Naive thymus-derived CD8-positive, alpha-beta T cell (primary cell): ENCODE measurements at regions not wholly inside any gene's neighbourhood (a gene's known extent, or its start where the extent isn't known, plus 50 kb on each side); places are given as distances from the start of the nearest gene placed in this dataset.
"Not testable (repeated sequence)": the region's sequence is repeated elsewhere in the genome, so short reads cannot be mapped to it uniquely, and the experiment has no call there.

ENCODE experiments used
- ATAC-seq, 2 donors: fragments of 150-1000 bp; cut with Tn5 transposase in 1 of 2; sonication (Bioruptor Pico), chemical (Tn5 transposase) in 1 of 2; 1 replicate in 1 of 2; 2 replicates in 1 of 2; pipeline ENCODE4 v1.10.0; 2021; ENCODE audit warnings: mild to moderate bottlenecking in 2 of 2, moderate library complexity in 2 of 2
- POLR2A ChIA-PET: fragments of 350-600 bp; sonication (Branson Sonifier 250); formaldehyde crosslinking; loops from one replicate; lab custom pipeline; 2021; ENCODE audit warnings: antibody characterized with exemption; lab: Charles Lee
- DNase-seq, 10 donors: peaks; one replicate each; pipeline versions ENCODE4 v3.0.0 to v3.0.0-alpha.2; 2020 to 2022
- H3K27ac Mint-ChIP-seq, 10 donors: one replicate each; pipeline ENCODE4 v1.8.0; 2020 to 2022; ENCODE audit warnings: mild to moderate bottlenecking in 10 of 10, mixed read lengths in 10 of 10, moderate library complexity in 4 of 10, inconsistent platforms in 1 of 10
- H3K27me3 Mint-ChIP-seq, 5 donors: one replicate each; pipeline ENCODE4 v1.8.0; 2021 to 2022; ENCODE audit warnings: mixed read lengths in 5 of 5
- H3K36me3 Mint-ChIP-seq, 3 donors: one replicate each; pipeline ENCODE4 v1.8.0; 2020 to 2022; ENCODE audit warnings: mixed read lengths in 3 of 3, mild to moderate bottlenecking in 2 of 3, inconsistent platforms in 1 of 3
- H3K4me1 Mint-ChIP-seq, 4 donors: one replicate each; pipeline ENCODE4 v1.8.0; 2021 to 2022; ENCODE audit warnings: mixed read lengths in 4 of 4
- H3K4me3 Mint-ChIP-seq, 10 donors: one replicate each; pipeline ENCODE4 v1.8.0; 2020 to 2022; ENCODE audit warnings: mild to moderate bottlenecking in 10 of 10, mixed read lengths in 10 of 10, moderate library complexity in 6 of 10, inconsistent platforms in 1 of 10
- H3K9me3 Mint-ChIP-seq, 9 donors: one replicate each; pipeline ENCODE4 v1.8.0; 2020 to 2022; ENCODE audit warnings: mixed read lengths in 9 of 9, mild to moderate bottlenecking in 3 of 9, inconsistent platforms in 1 of 9, moderate library complexity in 1 of 9

DNA sequence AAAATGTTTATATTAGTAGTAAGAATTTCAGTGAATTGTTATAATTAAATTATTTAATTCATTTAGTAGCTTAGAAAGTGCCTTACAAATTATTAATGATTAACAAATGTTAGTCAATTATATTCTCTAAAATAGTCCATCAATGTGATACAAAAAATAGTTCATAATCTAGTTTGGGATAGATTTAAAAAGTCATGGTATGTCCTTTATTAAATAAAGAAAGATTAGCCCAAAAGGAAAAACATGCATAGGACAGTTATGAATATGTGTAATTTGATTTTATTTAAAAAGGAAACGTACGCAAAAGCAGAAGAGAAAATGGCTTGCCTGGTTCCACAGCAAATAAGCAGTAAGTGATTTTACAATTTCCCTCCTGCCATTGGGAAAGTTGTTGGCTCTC is 768.5 kb downstream of the TRIB2 start:
- DNase-seq (no peak), ATAC-seq (no peak)
- no peak overlapping the region for H3K4me3 Mint-ChIP-seq
- peaks cover 0 to 11% (median 2%) of the 10 kb centered on the region in 9 donors for H3K9me3 Mint-ChIP-seq
- no peak overlapping the region for H3K27ac Mint-ChIP-seq
- no peaks in the 10 kb centered on the region for H3K27me3 Mint-ChIP-seq
- no peaks in the 10 kb centered on the region for H3K36me3 Mint-ChIP-seq
- POLR2A ChIA-PET = no interaction called here
- H3K4me1 Mint-ChIP-seq = no peaks in the 10 kb centered on the region

DNA sequence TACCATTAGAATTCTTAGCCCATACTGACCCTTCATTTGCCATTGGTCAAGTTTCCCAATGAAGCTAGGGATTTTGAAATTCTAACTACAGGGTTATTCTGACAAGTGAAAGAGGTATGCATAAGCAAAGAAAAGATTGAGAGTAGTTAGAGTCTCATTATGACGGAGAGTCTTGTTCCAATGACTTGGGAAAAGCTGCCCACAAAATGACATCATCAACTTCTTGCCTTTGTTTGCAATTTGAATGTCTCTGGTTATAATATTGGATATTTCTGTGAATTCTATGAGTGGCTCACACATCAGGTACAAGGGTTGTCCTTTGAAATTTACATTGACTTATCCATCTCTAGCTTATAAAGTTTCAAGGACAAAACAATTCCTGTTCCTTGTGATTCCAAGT is 772.2 kb downstream of the TRIB2 start:
- ATAC-seq (no peak), DNase-seq (no peak)
- no peaks in the 10 kb centered on the region for H3K36me3 Mint-ChIP-seq
- H3K4me1 Mint-ChIP-seq = no peaks in the 10 kb centered on the region
- H3K9me3 Mint-ChIP-seq = peaks cover 0 to 11% (median 0%) of the 10 kb centered on the region in 9 donors
- POLR2A ChIA-PET = no interaction called here
- no peak overlapping the region for H3K27ac Mint-ChIP-seq
- H3K4me3 Mint-ChIP-seq = no peak overlapping the region
- H3K27me3 Mint-ChIP-seq = no peaks in the 10 kb centered on the region

DNA sequence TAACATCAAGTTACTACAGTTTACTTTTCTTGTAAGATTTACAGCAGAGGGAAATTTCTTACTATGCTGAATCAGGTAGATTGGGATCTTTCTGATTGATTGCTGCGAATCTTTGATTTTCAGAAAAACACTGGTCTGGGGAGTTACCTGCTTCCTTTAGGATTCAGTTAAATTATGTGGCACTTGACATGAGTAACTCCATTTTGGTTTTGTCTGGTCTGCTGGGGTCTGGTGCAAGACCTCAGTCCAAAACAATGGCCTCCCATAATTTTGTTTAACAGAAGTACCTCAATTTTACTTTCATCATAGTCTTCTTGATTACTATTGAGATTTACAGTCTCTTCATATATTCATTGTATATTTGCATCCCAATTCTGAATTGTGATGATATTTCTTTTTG is 775.5 kb downstream of the TRIB2 start:
- Mint-ChIP-seq H3K4me3 (no peak overlapping the region), H3K27me3 (no peaks in the 10 kb centered on the region), H3K4me1 (no peaks in the 10 kb centered on the region), H3K27ac (no peak overlapping the region), H3K36me3 (no peaks in the 10 kb centered on the region), H3K9me3 (peaks cover 0 to 9% (median 0%) of the 10 kb centered on the region in 9 donors)
- ATAC-seq = no peak
- POLR2A ChIA-PET = no interaction called here
- no peak for DNase-seq

DNA sequence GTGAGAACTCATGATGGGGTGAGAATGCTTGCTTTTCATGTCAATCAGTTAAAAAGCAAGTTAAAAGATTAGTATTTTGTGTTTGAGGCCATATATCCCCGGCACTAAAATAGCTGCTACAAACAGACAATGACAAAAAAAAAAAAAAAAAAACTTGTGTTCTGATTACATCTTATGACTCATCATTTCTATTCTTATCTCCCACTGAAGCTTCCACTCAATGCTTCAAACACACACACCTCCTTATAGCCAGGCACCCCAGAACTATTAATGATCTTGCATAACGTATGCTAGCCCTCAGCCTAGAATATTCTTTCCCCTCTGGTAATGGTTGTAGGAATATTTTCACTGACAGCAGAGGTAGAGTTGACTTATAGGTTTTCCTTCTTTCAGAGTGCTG is 778.3 kb downstream of the TRIB2 start:
- H3K4me3 Mint-ChIP-seq = no peak overlapping the region
- H3K36me3 Mint-ChIP-seq = no peaks in the 10 kb centered on the region
- POLR2A ChIA-PET = no interaction called here
- H3K27ac Mint-ChIP-seq = no peak overlapping the region
- DNase-seq = no peak
- ATAC-seq = no peak
- no peaks in the 10 kb centered on the region for H3K27me3 Mint-ChIP-seq
- H3K4me1 Mint-ChIP-seq = no peaks in the 10 kb centered on the region
- peaks cover 0 to 9% (median 0%) of the 10 kb centered on the region in 9 donors for H3K9me3 Mint-ChIP-seq

DNA sequence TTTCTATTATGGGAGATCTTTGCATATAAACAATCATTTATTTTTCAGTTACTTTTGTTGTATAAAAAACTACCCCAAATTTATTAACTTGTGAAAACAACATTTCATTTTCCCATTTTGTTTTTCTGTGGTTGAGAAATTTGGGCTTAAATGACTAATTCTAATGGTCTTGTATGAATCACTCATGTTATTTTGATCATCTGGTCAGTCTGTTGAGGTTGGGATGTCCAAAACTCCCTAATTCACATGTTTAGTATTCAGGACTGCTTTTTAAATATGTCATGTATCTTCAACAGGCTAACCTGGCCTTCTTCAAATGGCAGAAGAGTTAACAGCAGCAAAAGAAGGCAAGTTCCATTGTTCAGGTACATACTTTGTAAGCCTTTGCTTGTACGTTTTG is 788.1 kb downstream of the TRIB2 start:
- Mint-ChIP-seq H3K4me3 (no peak overlapping the region), H3K36me3 (no peaks in the 10 kb centered on the region), H3K4me1 (no peaks in the 10 kb centered on the region), H3K9me3 (peaks cover 0 to 10% (median 4%) of the 10 kb centered on the region in 9 donors), H3K27ac (no peak overlapping the region), H3K27me3 (no peaks in the 10 kb centered on the region)
- POLR2A ChIA-PET = no interaction called here
- ATAC-seq (no peak), DNase-seq (no peak)

DNA sequence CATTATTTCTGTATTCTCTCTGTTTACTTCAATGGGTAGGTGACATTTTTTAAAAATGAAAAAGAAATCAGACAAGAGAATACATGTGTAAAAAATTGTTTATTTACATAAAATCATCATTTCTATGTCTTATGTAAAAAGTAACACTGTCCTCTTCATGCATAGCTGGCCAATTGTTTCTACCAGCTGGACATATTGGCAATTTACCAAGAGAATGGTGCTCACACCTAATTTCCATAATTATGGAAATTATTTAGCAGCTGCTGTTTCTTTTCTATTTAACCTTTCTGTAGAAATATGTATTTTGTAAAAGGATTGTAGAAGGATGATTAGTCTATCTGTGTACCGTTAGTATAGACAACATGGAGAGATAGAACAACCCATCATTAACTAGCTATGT is 791.9 kb downstream of the TRIB2 start:
- no peak overlapping the region for H3K4me3 Mint-ChIP-seq
- no peak overlapping the region for H3K27ac Mint-ChIP-seq
- peaks cover 0 to 8% (median 2%) of the 10 kb centered on the region in 9 donors for H3K9me3 Mint-ChIP-seq
- ATAC-seq (no peak), DNase-seq (no peak)
- POLR2A ChIA-PET = no interaction called here
- H3K4me1 Mint-ChIP-seq = no peaks in the 10 kb centered on the region
- no peaks in the 10 kb centered on the region for H3K36me3 Mint-ChIP-seq
- no peaks in the 10 kb centered on the region for H3K27me3 Mint-ChIP-seq

DNA sequence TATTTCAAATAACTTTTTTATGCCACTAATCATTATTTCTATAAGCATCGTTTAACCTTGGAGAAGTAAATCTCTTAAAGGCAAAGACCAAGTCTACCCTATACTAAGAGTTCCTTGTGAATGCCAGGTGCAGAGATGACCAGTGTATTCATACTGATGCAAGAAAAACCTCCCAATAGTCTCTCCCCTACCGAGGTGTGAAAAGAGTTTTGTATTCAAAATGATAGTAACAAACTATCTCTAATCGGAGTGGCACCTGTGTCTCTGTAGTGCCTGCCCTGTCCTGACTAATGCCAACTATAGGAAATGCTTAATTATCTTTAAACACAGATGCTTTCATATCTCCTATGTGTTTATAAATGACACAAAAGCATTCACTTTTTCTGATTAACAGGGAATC is 798.5 kb downstream of the TRIB2 start:
- no peaks in the 10 kb centered on the region for H3K27me3 Mint-ChIP-seq

DNA sequence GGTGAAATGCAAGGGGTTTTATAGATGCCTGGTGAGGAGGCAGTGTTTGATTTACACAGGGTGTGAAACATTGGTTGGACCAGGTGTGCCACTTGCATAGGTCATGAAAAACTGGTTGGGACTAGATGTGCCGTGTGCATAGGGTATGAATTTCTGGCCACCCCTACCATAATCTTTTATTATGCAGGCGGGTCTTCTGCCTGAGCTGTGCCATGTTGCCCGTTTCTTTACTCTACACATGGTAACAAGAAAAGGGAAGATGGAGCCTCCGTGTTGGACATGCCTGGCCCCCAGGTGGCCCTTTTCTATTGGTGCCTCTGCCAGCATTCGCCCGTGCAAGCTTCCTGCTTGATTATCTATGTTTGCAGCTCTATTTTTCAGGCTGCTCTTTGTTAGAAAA is 805.4 kb downstream of the TRIB2 start:
- Mint-ChIP-seq H3K4me1 (no peaks in the 10 kb centered on the region), H3K4me3 (no peak overlapping the region), H3K9me3 (peaks cover 0 to 18% (median 0%) of the 10 kb centered on the region in 9 donors), H3K27me3 (no peaks in the 10 kb centered on the region), H3K27ac (no peak overlapping the region), H3K36me3 (no peaks in the 10 kb centered on the region)
- POLR2A ChIA-PET = no interaction called here
- DNase-seq = no peak
- no peak for ATAC-seq

More for the DNA sequence above, 798.5 kb downstream of the TRIB2 start:
- peaks cover 0 to 16% (median 3%) of the 10 kb centered on the region in 9 donors for H3K9me3 Mint-ChIP-seq
- POLR2A ChIA-PET = no interaction called here
- H3K27ac Mint-ChIP-seq = no peak overlapping the region
- no peaks in the 10 kb centered on the region for H3K36me3 Mint-ChIP-seq
- ATAC-seq (no peak), DNase-seq (no peak)
- H3K4me3 Mint-ChIP-seq = no peak overlapping the region
- no peaks in the 10 kb centered on the region for H3K4me1 Mint-ChIP-seq

DNA sequence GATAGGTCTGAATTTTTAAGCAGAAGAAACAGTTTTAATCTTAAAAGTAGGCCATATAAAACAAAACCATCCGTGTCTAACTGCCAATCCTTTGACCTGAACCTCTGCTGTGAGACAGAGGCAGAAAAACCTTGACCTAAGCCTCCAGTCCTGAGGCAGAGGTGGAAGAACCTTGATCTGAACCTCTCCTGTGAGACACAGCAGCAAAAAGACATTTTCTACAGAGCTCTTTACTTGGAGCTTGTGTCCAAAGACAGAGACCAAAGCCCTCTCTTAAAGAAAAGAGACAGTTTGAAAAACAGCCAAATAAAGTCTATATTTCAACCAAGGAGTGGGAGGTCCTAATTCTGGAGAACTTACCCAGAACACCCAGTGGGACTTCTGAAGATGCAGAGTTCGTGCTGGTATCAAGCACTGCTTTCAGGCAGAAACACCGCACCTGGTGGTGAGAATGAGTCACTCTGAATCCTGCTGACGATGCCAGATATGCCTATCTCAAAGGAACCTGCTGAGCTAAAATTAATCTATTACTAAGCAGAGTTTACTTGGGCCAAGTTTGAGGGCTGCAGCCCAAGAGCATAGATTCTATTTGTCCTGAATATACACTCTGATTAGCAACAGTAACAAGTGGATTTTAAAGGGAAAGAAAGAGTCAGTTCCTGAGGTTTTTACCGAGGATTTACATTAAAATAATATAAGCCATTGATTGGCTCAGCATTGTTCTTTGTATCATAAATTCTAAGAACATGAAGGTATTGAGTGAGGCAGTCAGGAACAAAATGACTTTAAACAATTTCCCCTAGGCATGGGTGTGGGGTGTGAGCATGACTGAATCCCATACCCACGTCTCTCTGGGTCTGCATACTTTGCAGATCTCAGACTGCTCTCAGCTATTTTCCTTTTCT is 806.4 kb downstream of the TRIB2 start:
- no peak overlapping the region for H3K27ac Mint-ChIP-seq
- no peak for ATAC-seq
- H3K4me3 Mint-ChIP-seq = no peak overlapping the region
- peaks cover 0 to 18% (median 0%) of the 10 kb centered on the region in 9 donors for H3K9me3 Mint-ChIP-seq
- no peaks in the 10 kb centered on the region for H3K36me3 Mint-ChIP-seq
- no peaks in the 10 kb centered on the region for H3K4me1 Mint-ChIP-seq
- H3K27me3 Mint-ChIP-seq = no peaks in the 10 kb centered on the region
- DNase-seq = no peak
- POLR2A ChIA-PET = no interaction called here

DNA sequence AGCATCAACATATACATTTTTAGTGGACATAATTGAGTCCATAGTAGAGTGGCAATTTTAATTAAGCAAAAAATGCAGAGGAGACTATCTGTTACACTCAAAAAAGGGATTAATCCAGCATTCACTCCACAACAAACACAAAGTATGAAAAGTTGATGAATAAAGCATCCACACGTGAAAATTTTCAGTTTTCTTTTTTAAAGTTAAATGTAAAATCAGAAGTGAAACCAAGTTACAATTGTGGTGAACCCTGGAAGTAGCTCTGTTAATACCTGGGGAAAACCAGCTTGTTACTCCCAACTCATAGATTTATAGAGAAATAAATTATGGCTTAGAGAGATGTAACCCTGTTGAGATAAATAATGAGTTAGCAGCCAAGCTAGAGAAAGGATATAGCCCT is 807.8 kb downstream of the TRIB2 start:
- POLR2A ChIA-PET = no interaction called here
- peaks cover 0 to 18% (median 0%) of the 10 kb centered on the region in 9 donors for H3K9me3 Mint-ChIP-seq

DNA sequence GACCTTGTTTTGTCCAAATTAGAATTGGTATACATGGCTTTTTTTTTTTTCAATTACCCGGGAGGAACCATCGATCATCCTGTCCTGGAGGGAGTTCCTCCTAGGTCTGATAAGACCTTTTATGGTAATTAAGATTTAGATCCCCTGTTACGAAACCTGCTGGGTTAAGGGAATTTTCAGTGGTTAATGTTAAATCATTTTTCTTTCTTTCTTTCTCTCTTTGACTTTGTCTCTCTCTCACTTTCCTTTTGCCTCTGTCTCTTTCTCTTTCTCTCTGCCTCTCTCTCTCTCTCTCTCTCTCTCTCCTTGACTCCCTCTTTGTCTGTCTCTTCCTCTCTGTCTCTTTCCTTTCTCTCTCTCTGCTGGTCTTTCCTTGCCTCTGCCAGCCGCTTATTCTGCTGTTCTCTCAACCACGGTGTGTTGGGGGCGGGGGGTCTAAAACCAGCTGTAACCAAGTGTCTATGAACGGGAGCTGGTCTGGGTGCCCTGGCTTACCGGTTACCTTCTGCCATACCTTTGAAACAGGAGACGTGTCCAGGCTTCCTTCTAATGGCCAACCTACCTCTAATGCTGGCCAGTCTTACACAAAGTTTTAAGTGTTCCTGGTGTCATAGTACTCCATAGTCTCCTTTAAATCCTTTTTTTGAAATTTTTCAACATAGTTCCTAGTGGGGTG is 815.1 kb downstream of the TRIB2 start:
- ATAC-seq, H3K4me3 Mint-ChIP-seq, H3K4me1 Mint-ChIP-seq, DNase-seq, H3K36me3 Mint-ChIP-seq, H3K27ac Mint-ChIP-seq, POLR2A ChIA-PET, H3K27me3 Mint-ChIP-seq: not testable (repeated sequence)
- peaks cover 0 to 14% (median 4%) of the 10 kb centered on the region in 9 donors for H3K9me3 Mint-ChIP-seq

More for the DNA sequence above, 807.8 kb downstream of the TRIB2 start:
- Mint-ChIP-seq H3K4me3 (no peak overlapping the region), H3K4me1 (no peaks in the 10 kb centered on the region), H3K27ac (no peak overlapping the region), H3K27me3 (no peaks in the 10 kb centered on the region), H3K36me3 (no peaks in the 10 kb centered on the region)
- ATAC-seq (no peak), DNase-seq (no peak)

DNA sequence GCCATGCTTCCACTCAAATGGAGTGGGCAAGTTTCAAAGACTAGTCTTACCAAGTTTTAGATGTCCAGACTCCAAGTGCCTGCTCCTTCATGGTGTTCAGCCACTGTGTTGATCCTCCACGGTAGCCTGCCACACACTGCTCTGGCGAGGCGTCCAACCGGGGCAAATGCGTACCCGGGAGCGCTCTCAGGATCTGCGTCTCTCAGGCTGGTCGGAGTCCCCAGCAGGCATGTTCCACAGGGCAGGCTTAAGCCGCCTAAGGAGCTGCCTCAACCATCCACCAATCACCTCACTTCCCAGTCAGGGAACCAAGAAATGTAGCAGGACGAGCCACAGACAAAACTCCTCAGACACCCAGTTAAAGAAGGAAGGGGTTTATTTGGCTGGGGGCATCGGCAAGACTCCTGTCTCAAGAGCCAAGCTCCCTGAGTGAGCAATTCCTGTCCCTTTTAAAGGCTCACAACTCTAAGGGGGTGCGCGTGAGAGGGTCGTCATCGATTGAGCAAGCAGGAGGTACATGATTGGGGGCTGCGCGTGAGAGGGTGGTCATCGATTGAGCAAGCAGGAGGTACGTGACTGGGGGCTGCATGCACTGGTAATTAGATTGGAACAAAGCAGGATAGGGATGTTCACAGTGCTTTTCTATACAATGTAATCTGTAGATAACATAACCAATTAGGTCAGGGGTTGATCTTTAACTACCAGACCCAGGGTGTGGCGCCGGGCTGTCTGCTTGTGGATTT is 816.2 kb downstream of the TRIB2 start:
- H3K9me3 Mint-ChIP-seq = peaks cover 0 to 14% (median 5%) of the 10 kb centered on the region in 9 donors
- H3K27ac Mint-ChIP-seq, POLR2A ChIA-PET, H3K27me3 Mint-ChIP-seq, H3K4me3 Mint-ChIP-seq, DNase-seq, H3K4me1 Mint-ChIP-seq, ATAC-seq, H3K36me3 Mint-ChIP-seq: not testable (repeated sequence)

DNA sequence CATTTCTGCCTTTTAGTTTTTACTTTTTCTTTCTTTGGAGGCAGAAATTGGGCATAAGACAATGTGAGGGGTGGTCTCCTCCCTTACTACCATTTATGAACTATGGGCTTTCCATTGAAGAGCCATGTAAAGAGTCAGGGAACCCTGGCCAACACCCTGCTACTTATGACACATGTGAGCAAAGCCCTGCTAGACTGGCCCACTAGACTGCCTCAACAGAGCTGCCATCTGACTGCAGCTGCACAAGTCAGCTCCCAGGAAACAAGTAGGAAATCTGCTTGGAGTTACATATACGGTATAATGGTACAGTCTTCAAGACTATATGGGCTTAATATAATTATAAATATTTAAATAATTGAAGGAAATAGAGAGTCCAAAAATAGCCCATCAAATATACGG is 816.8 kb downstream of the TRIB2 start:
- DNase-seq (no peak), ATAC-seq (no peak)
- Mint-ChIP-seq H3K4me1 (no peaks in the 10 kb centered on the region), H3K4me3 (no peak overlapping the region), H3K9me3 (peaks cover 0 to 14% (median 6%) of the 10 kb centered on the region in 9 donors), H3K27ac (no peak overlapping the region), H3K36me3 (no peaks in the 10 kb centered on the region), H3K27me3 (peaks cover 0 to 3% (median 0%) of the 10 kb centered on the region in 5 donors)
- POLR2A ChIA-PET = no interaction called here
